ENCODE measurements at regions not wholly inside any gene's neighbourhood (a gene's known extent, or its start where the extent isn't known, plus 50 kb on each side); places are given as distances from the start of the nearest gene placed in this dataset.
A peak's percentile ranks its signal among the peaks of the same experiment; 100 is the strongest.
"Not testable (repeated sequence)": the region's sequence is repeated elsewhere in the genome, so short reads cannot be mapped to it uniquely, and the experiment has no call there.

- DNase-seq (ENCODE audit: low spot score), result not testable (repeated sequence)
Observed at GRCh38 chr5:62221881-62222280, 84.1 kb upstream of the KIF2A start.

GRCh38 chr5:62222305-62222704 lies 83.7 kb upstream of the KIF2A start:
- not testable (repeated sequence) for DNase-seq (ENCODE audit: low spot score)

GRCh38 chr5:62223312-62223670 lies 82.7 kb upstream of the KIF2A start:
- not testable (repeated sequence) for DNase-seq (ENCODE audit: low spot score)

- DNase-seq (ENCODE audit: low spot score), result not testable (repeated sequence)
Observed at GRCh38 chr5:62224987-62225601, 80.9 kb upstream of the KIF2A start.

GRCh38 chr5:62230876-62231388 lies 75.1 kb upstream of the KIF2A start:
- DNase-seq (ENCODE audit: low spot score), result not testable (repeated sequence)

- DNase-seq (ENCODE audit: low spot score), result no peak
Observed at GRCh38 chr5:62231576-62231975, 74.4 kb upstream of the KIF2A start.

GRCh38 chr5:62232218-62232617 lies 73.8 kb upstream of the KIF2A start:
- DNase-seq (ENCODE audit: low spot score), result not testable (repeated sequence)

GRCh38 chr5:62233083-62234046 lies 72.6 kb upstream of the KIF2A start:
- DNase-seq (ENCODE audit: low spot score), result peak; percentile 52

GRCh38 chr5:62236593-62236992 lies 69.4 kb upstream of the KIF2A start:
- not testable (repeated sequence) for DNase-seq (ENCODE audit: low spot score)

- not testable (repeated sequence) for DNase-seq (ENCODE audit: low spot score)
Observed at GRCh38 chr5:62237944-62238343, 68.1 kb upstream of the KIF2A start.

- DNase-seq (ENCODE audit: low spot score), result not testable (repeated sequence)
Observed at GRCh38 chr5:62238584-62238983, 67.4 kb upstream of the KIF2A start.

- not testable (repeated sequence) for DNase-seq (ENCODE audit: low spot score)
Observed at GRCh38 chr5:62240494-62240893, 65.5 kb upstream of the KIF2A start.

- not testable (repeated sequence) for DNase-seq (ENCODE audit: low spot score)
Observed at GRCh38 chr5:62242000-62242399, 64.0 kb upstream of the KIF2A start.

- DNase-seq (ENCODE audit: low spot score), result not testable (repeated sequence)
Observed at GRCh38 chr5:62243046-62243445, 63.0 kb upstream of the KIF2A start.

GRCh38 chr5:62248192-62248591 lies 57.8 kb upstream of the KIF2A start:
- DNase-seq (ENCODE audit: low spot score), result not testable (repeated sequence)

GRCh38 chr5:62250085-62250484 lies 55.9 kb upstream of the KIF2A start:
- DNase-seq (ENCODE audit: low spot score), result not testable (repeated sequence)

- not testable (repeated sequence) for DNase-seq (ENCODE audit: low spot score)
Observed at GRCh38 chr5:62250919-62251318, 55.1 kb upstream of the KIF2A start.

- not testable (repeated sequence) for DNase-seq (ENCODE audit: low spot score)
Observed at GRCh38 chr5:62252519-62252918, 53.5 kb upstream of the KIF2A start.

- not testable (repeated sequence) for DNase-seq (ENCODE audit: low spot score)
Observed at GRCh38 chr5:62255551-62255950, 50.5 kb upstream of the KIF2A start.

- DNase-seq (ENCODE audit: low spot score), result no peak
Observed at GRCh38 chr5:62256161-62257019, 49.6 kb upstream of the KIF2A start.
